ENCODE measurements at regions not wholly inside any gene's neighbourhood (a gene's known extent, or its start where the extent isn't known, plus 50 kb on each side); places are given as distances from the start of the nearest gene placed in this dataset.

DNA sequence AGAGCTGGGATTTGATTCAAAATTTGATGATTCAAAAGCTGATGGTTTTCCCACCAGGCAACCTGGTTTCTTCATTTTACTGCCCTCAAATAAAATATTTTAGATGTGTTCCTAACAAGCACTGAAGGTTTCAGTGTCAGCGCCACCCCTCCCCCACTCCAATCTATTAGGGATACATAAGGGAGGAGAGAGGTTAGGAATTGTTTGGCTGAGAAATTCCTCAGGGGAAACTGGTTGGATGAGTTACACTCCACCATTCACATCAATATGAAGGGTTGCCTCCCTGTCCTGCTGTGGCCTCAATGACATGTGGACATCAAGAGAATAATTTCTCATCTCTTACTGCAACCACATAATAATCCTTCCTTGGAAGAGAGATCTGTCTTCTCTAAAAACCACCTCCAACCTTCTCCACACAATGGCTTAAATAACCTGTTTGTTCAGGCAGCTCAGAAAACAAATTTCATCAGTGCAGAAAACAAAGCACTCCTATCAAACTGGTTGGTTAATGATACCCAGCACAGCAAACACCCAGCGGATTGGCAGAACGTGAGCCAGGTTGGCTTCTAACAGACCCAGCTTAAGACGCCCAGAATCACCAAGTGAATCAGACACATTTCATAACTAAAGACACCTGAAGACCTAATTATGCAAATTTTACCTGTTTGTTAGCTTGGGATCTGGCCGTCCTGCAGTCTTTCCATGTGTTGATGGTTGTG lies 136.0 kb upstream of the SGK1 start:
- intact Hi-C loops (cut with DNase I; ENCODE audit: low total_unique reads), result no loop called here
- Histone ChIP-seq H3K4me3 (no peak overlapping the region), H3K27me3 (no peaks in the 10 kb centered on the region), H3K9me3 (no peaks in the 10 kb centered on the region), H3K27ac (no peak overlapping the region), H3K36me3 (no peaks in the 10 kb centered on the region), H3K4me1 (no peaks in the 10 kb centered on the region)
- no peak for TF ChIP-seq POLR2A (IDR thresholded peaks at IDR 0.05)
- TF ChIP-seq, protein P1, sequence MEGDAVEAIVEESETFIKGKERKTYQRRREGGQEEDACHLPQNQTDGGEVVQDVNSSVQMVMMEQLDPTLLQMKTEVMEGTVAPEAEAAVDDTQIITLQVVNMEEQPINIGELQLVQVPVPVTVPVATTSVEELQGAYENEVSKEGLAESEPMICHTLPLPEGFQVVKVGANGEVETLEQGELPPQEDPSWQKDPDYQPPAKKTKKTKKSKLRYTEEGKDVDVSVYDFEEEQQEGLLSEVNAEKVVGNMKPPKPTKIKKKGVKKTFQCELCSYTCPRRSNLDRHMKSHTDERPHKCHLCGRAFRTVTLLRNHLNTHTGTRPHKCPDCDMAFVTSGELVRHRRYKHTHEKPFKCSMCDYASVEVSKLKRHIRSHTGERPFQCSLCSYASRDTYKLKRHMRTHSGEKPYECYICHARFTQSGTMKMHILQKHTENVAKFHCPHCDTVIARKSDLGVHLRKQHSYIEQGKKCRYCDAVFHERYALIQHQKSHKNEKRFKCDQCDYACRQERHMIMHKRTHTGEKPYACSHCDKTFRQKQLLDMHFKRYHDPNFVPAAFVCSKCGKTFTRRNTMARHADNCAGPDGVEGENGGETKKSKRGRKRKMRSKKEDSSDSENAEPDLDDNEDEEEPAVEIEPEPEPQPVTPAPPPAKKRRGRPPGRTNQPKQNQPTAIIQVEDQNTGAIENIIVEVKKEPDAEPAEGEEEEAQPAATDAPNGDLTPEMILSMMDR (IDR thresholded peaks at IDR 0.05), result no peak
- DNase-seq, result no peak

DNA sequence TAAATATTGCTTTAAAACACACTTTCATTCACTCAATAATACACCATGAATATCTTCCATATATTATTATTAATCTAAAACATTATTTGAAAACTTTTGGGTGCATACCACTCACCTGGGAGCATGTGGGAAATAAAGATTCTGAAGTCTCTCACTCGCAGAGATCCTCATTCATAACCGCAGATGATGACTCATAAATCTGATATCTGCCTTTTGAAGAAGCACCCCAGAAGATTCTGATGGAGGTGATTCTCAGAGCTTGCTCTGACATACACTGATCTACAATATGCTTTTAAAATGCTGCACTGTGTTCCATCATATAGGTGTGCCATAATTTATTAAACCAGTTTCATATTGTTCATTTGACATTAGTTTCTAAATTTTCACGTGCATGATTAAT lies 135.0 kb upstream of the SGK1 start:
- TF ChIP-seq POLR2A (IDR thresholded peaks at IDR 0.05), result no peak
- TF ChIP-seq, protein P1 (IDR thresholded peaks at IDR 0.05), result no peak
- H3K9me3 ChIP-seq, result no peaks in the 10 kb centered on the region
- H3K4me3 ChIP-seq, result no peak overlapping the region
- no peak overlapping the region for H3K27ac ChIP-seq
- no peak for DNase-seq
- no peaks in the 10 kb centered on the region for H3K36me3 ChIP-seq
- H3K27me3 ChIP-seq, result no peaks in the 10 kb centered on the region
- intact Hi-C loops (cut with DNase I; ENCODE audit: low total_unique reads), result no loop called here
- H3K4me1 ChIP-seq, result no peaks in the 10 kb centered on the region

DNA sequence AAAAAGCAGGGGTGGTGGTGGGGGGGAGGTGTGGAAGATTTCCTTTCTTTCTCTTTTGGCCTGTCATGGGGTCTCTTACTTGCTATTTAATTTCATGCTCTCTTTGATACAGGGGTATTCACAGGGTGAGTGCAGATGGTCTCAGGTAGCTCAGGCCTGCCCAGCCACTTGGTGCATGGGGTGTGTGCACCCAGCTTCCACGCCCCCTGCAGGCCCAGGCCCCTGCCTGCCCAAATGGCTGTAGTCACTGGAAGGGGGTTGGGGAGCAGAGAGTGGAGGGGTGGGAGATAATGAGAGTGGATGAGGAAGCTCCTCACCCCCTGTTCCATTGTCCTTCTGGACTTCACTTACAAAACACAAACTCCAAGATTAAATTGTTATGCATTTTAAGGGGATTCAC lies 133.6 kb upstream of the SGK1 start:
- Histone ChIP-seq H3K27ac (no peak overlapping the region), H3K4me1 (no peaks in the 10 kb centered on the region)

DNA sequence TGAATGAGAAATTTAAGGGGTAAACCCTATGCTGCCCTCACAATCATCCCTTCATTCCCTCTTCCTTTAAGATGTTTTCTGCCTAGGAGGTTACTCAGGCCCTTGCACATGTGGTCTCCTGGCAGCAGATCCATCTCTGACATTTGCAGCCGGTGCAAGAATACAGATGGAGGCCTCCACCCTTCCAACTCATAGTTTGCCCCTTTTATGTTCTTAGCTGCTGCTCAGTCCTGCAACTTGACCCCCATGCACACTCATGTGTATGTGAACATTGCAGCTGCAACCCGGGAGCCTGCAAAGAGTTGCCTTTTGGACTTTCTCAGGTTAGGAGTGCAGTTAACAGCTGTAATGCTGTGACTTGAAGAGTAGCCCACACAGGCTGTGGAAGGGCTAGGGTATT lies 131.9 kb upstream of the SGK1 start:
- no peak overlapping the region for H3K27ac ChIP-seq
- intact Hi-C loops (cut with DNase I; ENCODE audit: low total_unique reads), result no loop called here
- H3K27me3 ChIP-seq, result no peaks in the 10 kb centered on the region
- no peaks in the 10 kb centered on the region for H3K36me3 ChIP-seq
- no peaks in the 10 kb centered on the region for H3K4me1 ChIP-seq
- no peak overlapping the region for H3K4me3 ChIP-seq
- no peaks in the 10 kb centered on the region for H3K9me3 ChIP-seq
- DNase-seq, result no peak
- no peak for TF ChIP-seq POLR2A (IDR thresholded peaks at IDR 0.05)
- TF ChIP-seq, protein P1 (IDR thresholded peaks at IDR 0.05), result no peak

More for the DNA sequence above, 133.6 kb upstream of the SGK1 start:
- no peak for DNase-seq
- H3K27me3 ChIP-seq, result no peaks in the 10 kb centered on the region
- TF ChIP-seq POLR2A (IDR thresholded peaks at IDR 0.05), result no peak
- TF ChIP-seq, protein P1 (IDR thresholded peaks at IDR 0.05), result no peak
- no peak overlapping the region for H3K4me3 ChIP-seq
- intact Hi-C loops (cut with DNase I; ENCODE audit: low total_unique reads), result no loop called here
- no peaks in the 10 kb centered on the region for H3K36me3 ChIP-seq
- H3K9me3 ChIP-seq, result no peaks in the 10 kb centered on the region

DNA sequence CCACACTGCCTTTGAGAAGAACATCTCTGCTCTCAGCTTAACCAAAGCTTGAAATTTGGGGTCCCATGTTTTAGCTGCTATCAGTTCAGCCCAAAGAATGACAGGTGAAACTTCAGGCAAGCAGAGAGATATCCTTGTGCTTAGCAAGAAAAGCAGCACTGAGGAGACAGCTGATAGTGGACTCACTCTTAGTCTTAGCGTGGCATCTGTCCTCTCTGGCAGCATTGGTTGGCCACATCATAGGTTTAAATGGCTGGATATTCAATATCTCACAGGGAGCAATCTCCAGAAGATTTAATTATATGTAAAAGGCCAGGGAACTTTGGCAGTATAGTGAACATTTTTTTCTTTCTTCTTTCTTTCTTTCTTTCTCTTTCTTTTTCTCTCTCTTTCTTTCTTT lies 131.1 kb upstream of the SGK1 start:
- intact Hi-C loops (cut with DNase I; ENCODE audit: low total_unique reads), result no loop called here
- TF ChIP-seq, protein P1 (IDR thresholded peaks at IDR 0.05), result no peak
- no peak for TF ChIP-seq POLR2A (IDR thresholded peaks at IDR 0.05)
- no peak for DNase-seq
- no peaks in the 10 kb centered on the region for H3K4me1 ChIP-seq
- H3K27me3 ChIP-seq, result no peaks in the 10 kb centered on the region
- H3K9me3 ChIP-seq, result no peaks in the 10 kb centered on the region
- no peak overlapping the region for H3K4me3 ChIP-seq
- H3K36me3 ChIP-seq, result no peaks in the 10 kb centered on the region
- H3K27ac ChIP-seq, result no peak overlapping the region

Measured in uterus (tissue), 3 donors.